Prostate gland (tissue), 2 donors: ENCODE measurements at regions not wholly inside any gene's neighbourhood (a gene's known extent, or its start where the extent isn't known, plus 50 kb on each side); places are given as distances from the start of the nearest gene placed in this dataset.

Experiments used
- DNase-seq: peaks from one replicate; pipeline ENCODE4 v3.0.0-alpha.2; 2019; ENCODE audit warnings: low spot score
- H3K27ac ChIP-seq, 2 donors: fragments of 200-600 bp; sonication (generic); 2 replicates each; pipeline ENCODE4 v1.5.1; 2017 to 2019
- H3K27me3 ChIP-seq: fragments of 200-600 bp; sonication (generic); replicated peaks from 2 replicates; pipeline ENCODE4 v1.5.1; 2019; ENCODE audit not compliant: insufficient read depth
- H3K36me3 ChIP-seq, 2 donors: fragments of 200-600 bp; sonication (generic); 1 replicate in 1 of 2; 2 replicates in 1 of 2; pipeline versions ENCODE4 v1.5.1 to v1.8.1; 2017 to 2019
- H3K4me1 ChIP-seq: fragments of 200-600 bp; sonication (generic); replicated peaks from 2 replicates; pipeline ENCODE4 v1.5.1; 2019
- H3K4me3 ChIP-seq, 2 donors: fragments of 200-600 bp; sonication (generic); 2 replicates each; pipeline ENCODE4 v1.5.1; 2017 to 2019
- H3K9me3 ChIP-seq: fragments of 200-600 bp; sonication (generic); 2 replicates; pipeline ENCODE4 v1.5.1; 2017
- CTCF ChIP-seq, 4 experiments: fragments of 200-600 bp in 2 of 4; fragments of 450-650 bp in 2 of 4; sonication (generic) in 2 of 4; IDR thresholded peaks; 1 replicate in 3 of 4; 2 replicates in 1 of 4; pipeline ENCODE4 v1.5.1; 2016 to 2019; ENCODE audit warnings: antibody characterized with exemption in 4 of 4, mild to moderate bottlenecking in 2 of 4, moderate library complexity in 2 of 4
- POLR2A ChIP-seq: fragments of 450-650 bp; IDR thresholded peaks from one replicate; pipeline ENCODE4 v1.6.1; 2016; ENCODE audit warnings: antibody characterized with exemption, mild to moderate bottlenecking
- POLR2AphosphoS5 ChIP-seq: sonication (generic); formaldehyde crosslinking; IDR thresholded peaks from one replicate; pipeline ENCODE4 v1.6.1; 2017; ENCODE audit warnings: antibody characterized with exemption
- WGBS: methylation state at CpG from one replicate; pipeline ENCODE4 v1.1.5; 2018; 5-methylcytosine and 5-hydroxymethylcytosine counted together
- intact Hi-C: fragments of 100-400 bp; cut with DNase I; formaldehyde crosslinking; loops from one replicate; pipeline ENCODE4 v1.14.2; 2022

- peak; percentile 67 for TF ChIP-seq POLR2AphosphoS5
- TF ChIP-seq CTCF (IDR thresholded peaks at IDR 0.05), result no peak
- DNase-seq, result peak; percentile 55
- 19% methylated on average over 5 of the region's 5 CpGs for WGBS
- intact Hi-C loops, result no loop called here
- no peaks in the 10 kb centered on the region for H3K9me3 ChIP-seq
- peak overlapping the region; percentile 78 to 80 for H3K27ac ChIP-seq
- H3K4me3 ChIP-seq, result no peak overlapping the region
- no peaks in the 10 kb centered on the region for H3K36me3 ChIP-seq
- peaks cover 16% of the 10 kb centered on the region for H3K4me1 ChIP-seq
- no peaks in the 10 kb centered on the region for H3K27me3 ChIP-seq
Observed at GRCh38 chr17:72525225-72526015, 404.6 kb downstream of the SOX9 start.

- Histone ChIP-seq H3K27me3 (no peaks in the 10 kb centered on the region), H3K27ac (no peak overlapping the region), H3K4me1 (peaks cover 16% of the 10 kb centered on the region), H3K4me3 (no peak overlapping the region), H3K9me3 (no peaks in the 10 kb centered on the region), H3K36me3 (no peaks in the 10 kb centered on the region)
- TF ChIP-seq CTCF (IDR thresholded peaks at IDR 0.05), result no peak
- TF ChIP-seq POLR2AphosphoS5, result no peak
- no peak for TF ChIP-seq POLR2A
- intact Hi-C loops, result no loop called here
- 79% methylated on average over 8 of the region's 8 CpGs for WGBS
- no peak for DNase-seq
Observed at GRCh38 chr17:72526769-72527168, 405.9 kb downstream of the SOX9 start.

GRCh38 chr17:72527789-72528188 lies 407.0 kb downstream of the SOX9 start:
- no peak for TF ChIP-seq POLR2A
- TF ChIP-seq POLR2AphosphoS5, result no peak
- TF ChIP-seq CTCF (IDR thresholded peaks at IDR 0.05), result no peak
- no peak overlapping the region for H3K27ac ChIP-seq
- H3K36me3 ChIP-seq, result no peaks in the 10 kb centered on the region
- no peak for DNase-seq
- H3K4me3 ChIP-seq, result no peak overlapping the region
- no peaks in the 10 kb centered on the region for H3K9me3 ChIP-seq
- WGBS, result 93% methylated on average over 9 of the region's 9 CpGs
- intact Hi-C loops, result no loop called here
- no peaks in the 10 kb centered on the region for H3K27me3 ChIP-seq
- H3K4me1 ChIP-seq, result peaks cover 16% of the 10 kb centered on the region

GRCh38 chr17:72528683-72529082 lies 407.9 kb downstream of the SOX9 start:
- TF ChIP-seq POLR2A, result no peak
- no peak for TF ChIP-seq CTCF (IDR thresholded peaks at IDR 0.05)
- TF ChIP-seq POLR2AphosphoS5, result no peak
- Histone ChIP-seq H3K4me1 (peaks cover 16% of the 10 kb centered on the region), H3K27me3 (no peaks in the 10 kb centered on the region), H3K27ac (peak overlapping the region in 1 of 2 donors; percentile 50), H3K36me3 (no peaks in the 10 kb centered on the region), H3K4me3 (no peak overlapping the region), H3K9me3 (no peaks in the 10 kb centered on the region)
- intact Hi-C loops, result no loop called here
- 96% methylated on average over 2 of the region's 2 CpGs for WGBS
- no peak for DNase-seq

GRCh38 chr17:72529386-72529785 lies 408.6 kb downstream of the SOX9 start:
- WGBS, result 60% methylated on average over 4 of the region's 4 CpGs
- intact Hi-C loops, result no loop called here
- Histone ChIP-seq H3K27ac (peak overlapping the region in 1 of 2 donors; percentile 50), H3K27me3 (no peaks in the 10 kb centered on the region), H3K36me3 (no peaks in the 10 kb centered on the region), H3K9me3 (no peaks in the 10 kb centered on the region), H3K4me1 (peaks cover 16% of the 10 kb centered on the region), H3K4me3 (no peak overlapping the region)
- TF ChIP-seq POLR2AphosphoS5, result no peak
- TF ChIP-seq POLR2A, result no peak
- no peak for TF ChIP-seq CTCF (IDR thresholded peaks at IDR 0.05)
- no peak for DNase-seq
